Mesenchymal stem cell (in vitro differentiated cells and primary cell): ENCODE measurements at regions not wholly inside any gene's neighbourhood (a gene's known extent, or its start where the extent isn't known, plus 50 kb on each side); places are given as distances from the start of the nearest gene placed in this dataset.

Source experiments
- DNase-seq: peaks from one replicate; pipeline ENCODE4 v3.0.0-alpha.2; 2013
- H2AFZ ChIP-seq: one replicate; pipeline ENCODE4 v1.6.1; 2013; ENCODE audit warnings: low read depth, mild to moderate bottlenecking, control low read depth, inconsistent platforms, low read length, moderate library complexity
- H2AK5ac ChIP-seq: 2 replicates; pipeline ENCODE4 v1.6.1; 2013; ENCODE audit warnings: low read length, moderate library complexity, mild to moderate bottlenecking, inconsistent platforms; ENCODE audit not compliant: severe bottlenecking
- H2BK120ac ChIP-seq: one replicate; pipeline ENCODE4 v1.6.1; 2013; ENCODE audit warnings: low read depth, mild to moderate bottlenecking, inconsistent platforms, low read length, moderate library complexity
- H2BK12ac ChIP-seq, 2 experiments: one replicate each; pipeline ENCODE4 v1.6.1; 2013; ENCODE audit warnings: inconsistent platforms in 2 of 2, low read length in 2 of 2, mild to moderate bottlenecking in 2 of 2, moderate library complexity in 2 of 2, control low read depth in 1 of 2
- H2BK15ac ChIP-seq: one replicate; pipeline ENCODE4 v1.6.1; 2013; ENCODE audit warnings: mild to moderate bottlenecking, low read depth, inconsistent platforms; ENCODE audit not compliant: poor library complexity, severe bottlenecking
- H2BK5ac ChIP-seq: 2 replicates; pipeline ENCODE4 v1.6.1; 2013; ENCODE audit warnings: low read depth, mild to moderate bottlenecking, low read length, control low read depth, inconsistent platforms; ENCODE audit not compliant: poor library complexity, severe bottlenecking
- H3K14ac ChIP-seq, 2 experiments: one replicate each; pipeline ENCODE4 v1.6.1; 2013; ENCODE audit warnings: inconsistent platforms in 2 of 2, low read length in 2 of 2, control low read depth in 1 of 2, mild to moderate bottlenecking in 1 of 2, moderate library complexity in 1 of 2
- H3K18ac ChIP-seq, 2 experiments: one replicate each; pipeline ENCODE4 v1.6.1; 2013; ENCODE audit warnings: inconsistent platforms in 2 of 2, low read length in 2 of 2, control low read depth in 1 of 2, low read depth in 1 of 2, mild to moderate bottlenecking in 1 of 2
- H3K23ac ChIP-seq, 2 experiments: one replicate each; pipeline ENCODE4 v1.6.1; 2013; ENCODE audit warnings: inconsistent platforms in 2 of 2, low read length in 2 of 2, mild to moderate bottlenecking in 2 of 2, moderate library complexity in 2 of 2, control low read depth in 1 of 2
- H3K27ac ChIP-seq: 2 replicates; pipeline ENCODE4 v1.5.1; 2013; ENCODE audit warnings: mild to moderate bottlenecking, moderate library complexity, low read length, control low read depth, inconsistent platforms; ENCODE audit not compliant: poor library complexity, severe bottlenecking
- H3K27me3 ChIP-seq, 2 experiments: 2 replicates each; pipeline versions ENCODE4 v1.6.1 to v1.7.0; 2013; ENCODE audit warnings: low read length in 2 of 2, mild to moderate bottlenecking in 2 of 2, moderate library complexity in 2 of 2, control low read depth in 1 of 2, inconsistent platforms in 1 of 2; ENCODE audit not compliant: control insufficient read depth in 1 of 2, insufficient read depth in 1 of 2
- H3K36me3 ChIP-seq, 2 experiments: 2 replicates each; pipeline versions ENCODE4 v1.6.1 to v1.7.0; 2013; ENCODE audit warnings: low read length in 2 of 2, control low read depth in 1 of 2, inconsistent platforms in 1 of 2, low read depth in 1 of 2, mild to moderate bottlenecking in 1 of 2; ENCODE audit not compliant: insufficient read depth in 2 of 2, control insufficient read depth in 1 of 2
- H3K4ac ChIP-seq, 2 experiments: one replicate each; pipeline ENCODE4 v1.6.1; 2013; ENCODE audit warnings: inconsistent platforms in 2 of 2, low read length in 2 of 2, mild to moderate bottlenecking in 2 of 2, moderate library complexity in 2 of 2, control low read depth in 1 of 2, low read depth in 1 of 2
- H3K4me1 ChIP-seq: 2 replicates; pipeline ENCODE4 v1.6.1; 2013; ENCODE audit warnings: low read depth, low read length, control low read depth; ENCODE audit not compliant: control insufficient read depth, insufficient read depth
- H3K4me2 ChIP-seq: 2 replicates; pipeline ENCODE4 v1.6.1; 2013; ENCODE audit warnings: low read length, mild to moderate bottlenecking, inconsistent platforms; ENCODE audit not compliant: poor library complexity, severe bottlenecking
- H3K4me3 ChIP-seq, 2 experiments: 2 replicates each; pipeline versions ENCODE4 v1.5.1 to v1.7.0; 2013; ENCODE audit warnings: low read length in 2 of 2, mild to moderate bottlenecking in 2 of 2, control low read depth in 1 of 2, low read depth in 1 of 2; ENCODE audit not compliant: insufficient read depth in 1 of 2
- H3K79me1 ChIP-seq: replicated peaks from 2 replicates; pipeline ENCODE4 v1.6.1; 2013; ENCODE audit warnings: mild to moderate bottlenecking, control low read depth, low read length, inconsistent platforms; ENCODE audit not compliant: poor library complexity, severe bottlenecking
- H3K9ac ChIP-seq: 2 replicates; pipeline ENCODE4 v1.7.0; 2013; ENCODE audit warnings: mild to moderate bottlenecking, low read length, moderate library complexity
- H3K9me3 ChIP-seq: 2 replicates; pipeline ENCODE4 v1.7.0; 2013; ENCODE audit warnings: mild to moderate bottlenecking, low read length; ENCODE audit not compliant: control insufficient read depth
- H4K8ac ChIP-seq: one replicate; pipeline ENCODE4 v1.6.1; 2013; ENCODE audit warnings: inconsistent platforms, mild to moderate bottlenecking, low read length, moderate library complexity
- H4K91ac ChIP-seq: one replicate; pipeline ENCODE4 v1.6.1; 2013; ENCODE audit warnings: mild to moderate bottlenecking, low read length, inconsistent platforms
- WGBS: methylation state at CpG from one replicate; pipeline ENCODE4 v1.1.7; 2013; ENCODE audit warnings: mixed read lengths; 5-methylcytosine and 5-hydroxymethylcytosine counted together

DNA sequence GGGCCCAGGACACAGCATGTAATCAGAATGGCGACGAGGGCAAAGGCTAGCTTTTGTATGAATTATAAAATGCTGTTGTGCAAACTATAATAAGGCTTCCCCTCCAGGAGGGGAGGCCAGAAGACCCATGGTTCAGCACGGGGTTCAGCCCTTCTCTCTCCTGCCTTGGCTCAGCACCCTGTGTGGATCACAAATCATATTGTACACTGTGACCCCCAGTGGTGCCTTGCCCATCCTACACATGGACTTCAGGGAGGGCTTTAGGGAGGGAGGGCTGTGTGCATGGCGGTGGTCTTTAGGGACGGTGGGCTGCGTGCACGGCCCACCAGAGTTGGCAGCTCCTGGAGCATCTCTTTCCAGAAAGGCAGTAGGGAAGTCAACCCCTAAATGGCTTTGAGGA lies 120.8 kb upstream of the TNR start:
- Histone ChIP-seq H3K18ac (no peak overlapping the region), H3K23ac (no peak overlapping the region), H2AFZ (no peak overlapping the region), H4K91ac (no peak overlapping the region), H2BK5ac (no peak overlapping the region), H3K79me1 (no peaks in the 10 kb centered on the region), H2BK15ac (no peak overlapping the region), H3K9me3 (no peaks in the 10 kb centered on the region), H3K4me3 (no peak overlapping the region), H3K4me2 (no peak overlapping the region), H3K4ac (no peak overlapping the region), H2BK12ac (no peak overlapping the region), H3K14ac (no peak overlapping the region), H2BK120ac (no peak overlapping the region), H3K4me1 (no peaks in the 10 kb centered on the region), H3K27ac (no peak overlapping the region), H3K9ac (no peak overlapping the region), H3K27me3 (peaks cover 5 to 21% of the 10 kb centered on the region in 2 experiments), H2AK5ac (no peak overlapping the region), H3K36me3 (no peaks in the 10 kb centered on the region), H4K8ac (no peak overlapping the region)
- DNase-seq: no peak
- WGBS: 94% methylated on average over 7 of the region's 7 CpGs

DNA sequence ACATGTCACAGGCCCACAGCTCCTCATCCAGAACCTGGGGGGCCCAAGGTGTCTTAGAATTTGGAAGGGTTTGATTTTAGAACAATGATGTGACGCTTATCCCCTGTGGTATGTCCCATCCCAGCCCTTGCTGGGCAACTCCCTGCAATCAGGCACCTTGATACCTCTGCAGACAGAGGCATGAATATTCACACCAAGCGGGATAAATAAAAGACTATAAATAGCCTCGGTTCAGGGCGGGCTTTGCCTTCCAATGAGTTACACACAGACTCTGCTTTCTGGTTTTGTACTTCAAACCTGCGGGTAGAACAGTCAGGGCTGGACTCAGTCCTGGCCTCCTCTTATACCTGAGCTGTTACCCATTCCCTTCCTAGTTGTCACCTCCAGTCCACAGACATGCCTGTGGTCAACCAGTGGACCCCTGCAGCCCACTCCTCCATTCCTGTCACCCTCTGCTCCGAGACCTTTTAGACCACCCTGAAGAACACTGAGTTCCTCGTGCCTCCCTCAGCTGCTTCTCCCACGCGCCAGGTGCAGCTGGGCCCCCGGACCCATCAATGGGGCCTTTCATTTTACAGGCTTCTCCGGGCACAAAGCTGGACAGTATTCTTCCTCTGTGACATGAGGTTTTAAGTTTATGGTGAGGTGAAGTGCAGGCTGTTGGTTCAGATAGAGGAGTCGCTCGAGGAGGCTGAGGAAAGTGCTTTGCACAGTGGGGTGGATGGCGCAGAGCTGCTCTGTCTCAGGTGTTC lies 120.1 kb upstream of the TNR start:
- no peak overlapping the region for H2AFZ ChIP-seq
- no peak overlapping the region for H2BK5ac ChIP-seq
- H3K14ac ChIP-seq: no peak overlapping the region
- H2BK15ac ChIP-seq: no peak overlapping the region
- no peak overlapping the region for H3K23ac ChIP-seq
- H3K36me3 ChIP-seq: no peaks in the 10 kb centered on the region
- no peaks in the 10 kb centered on the region for H3K79me1 ChIP-seq
- H3K18ac ChIP-seq: no peak overlapping the region
- no peaks in the 10 kb centered on the region for H3K9me3 ChIP-seq
- no peak for DNase-seq
- WGBS: 90% methylated on average over 14 of the region's 14 CpGs
- H3K9ac ChIP-seq: no peak overlapping the region
- H4K8ac ChIP-seq: no peak overlapping the region
- peaks cover 5 to 21% of the 10 kb centered on the region in 2 experiments for H3K27me3 ChIP-seq
- no peak overlapping the region for H3K4me2 ChIP-seq
- H3K27ac ChIP-seq: no peak overlapping the region
- no peaks in the 10 kb centered on the region for H3K4me1 ChIP-seq
- H3K4me3 ChIP-seq: no peak overlapping the region
- no peak overlapping the region for H2BK120ac ChIP-seq
- H3K4ac ChIP-seq: no peak overlapping the region
- no peak overlapping the region for H2BK12ac ChIP-seq
- H2AK5ac ChIP-seq: no peak overlapping the region
- no peak overlapping the region for H4K91ac ChIP-seq

DNA sequence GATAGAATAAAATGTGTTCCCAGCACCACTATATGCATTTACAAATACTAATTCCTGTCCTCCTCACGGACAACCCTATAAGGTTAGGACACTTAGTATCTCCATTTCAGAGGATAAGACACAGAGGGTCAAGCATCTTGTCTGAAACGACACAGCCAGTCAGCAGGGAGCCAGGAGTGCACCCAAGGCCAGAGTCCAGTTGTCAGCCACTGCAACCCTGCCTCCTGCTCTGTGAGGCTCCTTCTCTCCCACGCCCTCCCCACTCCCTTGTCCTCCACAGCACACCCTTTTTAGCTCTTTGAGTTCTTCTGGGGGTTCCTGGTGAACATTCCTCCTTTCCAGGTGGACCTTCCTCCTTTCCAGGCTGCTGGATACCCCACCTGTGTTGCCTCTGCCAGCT lies 119.0 kb upstream of the TNR start:
- Histone ChIP-seq H2BK12ac (no peak overlapping the region), H3K79me1 (no peaks in the 10 kb centered on the region), H3K4me2 (no peak overlapping the region), H3K27me3 (peaks cover 5 to 26% of the 10 kb centered on the region in 2 experiments), H2BK120ac (no peak overlapping the region), H3K9me3 (no peaks in the 10 kb centered on the region), H4K91ac (no peak overlapping the region), H3K18ac (no peak overlapping the region), H3K14ac (no peak overlapping the region), H3K9ac (no peak overlapping the region), H3K4me3 (no peak overlapping the region), H2BK5ac (no peak overlapping the region), H3K23ac (no peak overlapping the region), H3K27ac (no peak overlapping the region), H2AFZ (no peak overlapping the region), H4K8ac (no peak overlapping the region), H2BK15ac (no peak overlapping the region), H3K4me1 (no peaks in the 10 kb centered on the region), H3K36me3 (no peaks in the 10 kb centered on the region), H3K4ac (no peak overlapping the region), H2AK5ac (no peak overlapping the region)
- WGBS: 80% methylated on average over 3 of the region's 3 CpGs
- no peak for DNase-seq

DNA sequence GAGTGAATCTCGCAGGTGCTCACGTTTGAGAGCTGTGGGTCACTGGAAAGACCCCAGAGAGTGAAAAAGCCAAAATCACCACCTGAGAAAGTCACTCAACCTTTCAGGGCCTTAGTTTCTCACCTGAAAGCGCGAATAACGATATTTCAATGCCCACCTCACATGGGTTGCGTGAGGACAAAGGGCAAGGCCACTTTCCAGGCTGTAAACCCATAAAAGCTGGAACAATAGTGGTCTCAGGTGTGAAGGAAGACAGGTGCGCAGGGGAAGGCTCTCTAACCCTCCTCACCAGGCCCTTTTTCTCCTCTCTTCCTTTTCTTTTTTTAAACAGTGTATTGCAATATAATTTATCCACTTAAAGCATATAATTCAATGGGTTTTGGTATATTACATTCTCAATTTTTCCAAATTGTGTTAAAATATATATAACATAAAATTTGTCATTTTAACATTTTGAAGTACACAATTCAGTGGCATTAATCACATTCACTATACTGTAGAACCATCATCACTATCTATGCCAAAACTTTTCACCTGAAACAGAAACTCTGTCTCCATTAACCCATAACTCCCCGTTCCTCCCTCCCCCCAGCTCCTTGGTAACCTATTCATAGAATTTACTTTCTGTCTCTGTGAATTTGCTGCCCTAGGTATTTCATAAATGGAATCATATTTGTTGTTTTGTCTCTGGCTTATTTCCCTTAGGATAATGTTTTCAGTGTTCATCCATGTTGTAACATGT lies 118.4 kb upstream of the TNR start:
- H3K9me3 ChIP-seq: no peaks in the 10 kb centered on the region
- H3K14ac ChIP-seq: no peak overlapping the region
- H3K4me2 ChIP-seq: no peak overlapping the region
- H3K9ac ChIP-seq: no peak overlapping the region
- H3K27me3 ChIP-seq: peaks cover 5 to 32% of the 10 kb centered on the region in 2 experiments
- 88% methylated on average over 7 of the region's 8 CpGs for WGBS
- H3K36me3 ChIP-seq: no peaks in the 10 kb centered on the region
- H3K18ac ChIP-seq: no peak overlapping the region
- H4K8ac ChIP-seq: no peak overlapping the region
- H4K91ac ChIP-seq: no peak overlapping the region
- H3K27ac ChIP-seq: no peak overlapping the region
- H2BK120ac ChIP-seq: no peak overlapping the region
- H3K23ac ChIP-seq: no peak overlapping the region
- H2BK15ac ChIP-seq: no peak overlapping the region
- no peak overlapping the region for H2BK12ac ChIP-seq
- no peaks in the 10 kb centered on the region for H3K79me1 ChIP-seq
- H2AK5ac ChIP-seq: no peak overlapping the region
- no peak overlapping the region for H2AFZ ChIP-seq
- H3K4me3 ChIP-seq: no peak overlapping the region
- no peak for DNase-seq
- H3K4me1 ChIP-seq: no peaks in the 10 kb centered on the region
- no peak overlapping the region for H2BK5ac ChIP-seq
- no peak overlapping the region for H3K4ac ChIP-seq
